ENCODE measurements at regions not wholly inside any gene's neighbourhood (a gene's known extent, or its start where the extent isn't known, plus 50 kb on each side); places are given as distances from the start of the nearest gene placed in this dataset.
"Not testable (repeated sequence)": the region's sequence is repeated elsewhere in the genome, so short reads cannot be mapped to it uniquely, and the experiment has no call there.

GRCh38 chr13:62158520-62158919 is 742.9 kb upstream of the PCDH20 start:
- DNase-seq = no peak

- DNase-seq = not testable (repeated sequence)
Observed at GRCh38 chr13:62151724-62152123, 736.1 kb upstream of the PCDH20 start.

- DNase-seq = no peak
Observed at GRCh38 chr13:62142048-62142447, 726.4 kb upstream of the PCDH20 start.

GRCh38 chr13:62139597-62139996 is 723.9 kb upstream of the PCDH20 start:
- no peak for DNase-seq

GRCh38 chr13:62137629-62138405 is 722.2 kb upstream of the PCDH20 start:
- DNase-seq = no peak

GRCh38 chr13:62131604-62132003 is 716.0 kb upstream of the PCDH20 start:
- no peak for DNase-seq

GRCh38 chr13:62130062-62130970 is 714.7 kb upstream of the PCDH20 start:
- DNase-seq = no peak

- no peak for DNase-seq
Observed at GRCh38 chr13:62129000-62129551, 713.4 kb upstream of the PCDH20 start.

GRCh38 chr13:62126400-62126799 is 710.8 kb upstream of the PCDH20 start:
- DNase-seq = no peak

- no peak for DNase-seq
Observed at GRCh38 chr13:62125451-62125850, 709.8 kb upstream of the PCDH20 start.

- no peak for DNase-seq
Observed at GRCh38 chr13:62123409-62123808, 707.8 kb upstream of the PCDH20 start.

- DNase-seq = no peak
Observed at GRCh38 chr13:62122434-62122833, 706.8 kb upstream of the PCDH20 start.

- peak in 1 of 56 donors; percentile 1 for DNase-seq
Observed at GRCh38 chr13:62119739-62120700, 704.4 kb upstream of the PCDH20 start.

- DNase-seq = no peak
Observed at GRCh38 chr13:62115831-62116230, 700.2 kb upstream of the PCDH20 start.

GRCh38 chr13:62113179-62113578 is 697.5 kb upstream of the PCDH20 start:
- DNase-seq = no peak

GRCh38 chr13:62110079-62110478 is 694.4 kb upstream of the PCDH20 start:
- no peak for DNase-seq

GRCh38 chr13:62104136-62104535 is 688.5 kb upstream of the PCDH20 start:
- DNase-seq = not testable (repeated sequence)

- DNase-seq = no peak
Observed at GRCh38 chr13:62096652-62097051, 681.0 kb upstream of the PCDH20 start.

- no peak for DNase-seq
Observed at GRCh38 chr13:62094932-62095331, 679.3 kb upstream of the PCDH20 start.

GRCh38 chr13:62093984-62094780 is 678.5 kb upstream of the PCDH20 start:
- no peak for DNase-seq

Measured in amygdala (tissue), 56 donors.